ENCODE measurements at regions not wholly inside any gene's neighbourhood (a gene's known extent, or its start where the extent isn't known, plus 50 kb on each side); places are given as distances from the start of the nearest gene placed in this dataset.

GRCh38 chr13:85383291-85383690, 415.9 kb downstream of the SLITRK6 start:
- TF ChIP-seq CTCF (conservative IDR thresholded peaks at IDR 0.05; ENCODE audit: low read length): no peak
- TF ChIP-seq EZH2phosphoT487 (IDR thresholded peaks at IDR 0.05; ENCODE audit: borderline replicate concordance): no peak
